HG03354 (cell line): ENCODE measurements at regions not wholly inside any gene's neighbourhood (a gene's known extent, or its start where the extent isn't known, plus 50 kb on each side); places are given as distances from the start of the nearest gene placed in this dataset.

Source experiments
- ATAC-seq: cut with Tn5 transposase; IDR thresholded peaks from one replicate; pipeline ENCODE4 v1.9.1; 2021; ENCODE audit warnings: mild to moderate bottlenecking; ENCODE audit not compliant: unreplicated experiment, poor library complexity, severe bottlenecking

DNA sequence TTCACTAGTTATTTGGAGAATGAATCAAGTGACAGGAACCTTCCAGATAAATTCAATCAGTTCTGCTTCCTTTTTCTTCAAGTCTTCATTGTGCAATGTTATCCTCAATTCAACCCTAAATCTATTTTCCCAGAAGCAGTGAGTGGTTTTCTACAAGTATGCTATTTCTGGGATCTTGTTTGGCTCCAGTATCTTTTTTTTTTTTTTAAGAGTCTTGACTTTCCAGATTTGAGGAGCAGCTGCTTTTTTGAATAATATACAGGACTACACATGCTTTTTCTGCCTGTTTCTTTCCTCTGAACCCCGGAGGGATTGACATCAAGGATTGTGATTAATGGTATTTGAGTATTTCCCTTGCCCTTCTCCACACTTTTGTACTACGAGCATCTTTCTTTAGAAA lies 339.2 kb upstream of the JAG1 start:
- ATAC-seq, result no peak

DNA sequence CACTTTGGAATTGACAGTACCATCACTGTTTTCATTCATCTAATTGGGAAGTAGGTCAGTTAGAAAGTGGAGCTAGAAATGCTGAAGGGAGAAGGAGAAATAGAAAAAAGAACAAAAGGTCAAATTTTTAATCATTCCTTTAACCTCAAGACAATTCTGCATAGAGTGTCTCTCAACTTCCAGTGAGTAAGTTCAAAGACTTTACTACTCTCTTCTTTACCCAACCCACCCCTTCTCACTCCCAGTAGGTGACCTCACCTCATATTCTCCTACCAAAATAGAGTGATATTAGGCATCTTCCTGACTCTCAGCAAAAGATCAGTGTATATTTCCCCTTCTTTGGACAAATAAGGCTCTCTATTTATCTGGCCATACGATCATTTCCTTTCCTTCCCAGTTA lies 340.0 kb upstream of the JAG1 start:
- ATAC-seq, result no peak

DNA sequence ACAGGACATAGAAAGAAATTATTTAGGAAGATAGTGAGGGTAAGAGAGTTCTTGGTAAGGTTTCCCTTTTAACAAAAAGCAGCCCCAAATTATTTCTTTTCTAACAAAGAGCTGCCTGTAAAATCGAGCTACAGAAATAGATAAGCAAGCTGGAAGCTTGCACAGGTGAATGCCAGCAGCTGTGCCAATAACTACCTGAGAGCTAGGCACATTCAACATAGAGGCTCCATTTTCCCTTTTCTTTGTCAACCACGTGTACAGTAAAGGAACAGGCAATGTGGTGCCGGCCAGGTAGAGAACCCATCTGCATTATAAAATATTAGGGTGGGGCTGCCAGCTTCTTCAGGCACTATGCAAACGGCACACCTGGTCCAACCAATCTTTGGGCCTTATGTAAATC lies 341.6 kb upstream of the JAG1 start:
- ATAC-seq, result no peak

DNA sequence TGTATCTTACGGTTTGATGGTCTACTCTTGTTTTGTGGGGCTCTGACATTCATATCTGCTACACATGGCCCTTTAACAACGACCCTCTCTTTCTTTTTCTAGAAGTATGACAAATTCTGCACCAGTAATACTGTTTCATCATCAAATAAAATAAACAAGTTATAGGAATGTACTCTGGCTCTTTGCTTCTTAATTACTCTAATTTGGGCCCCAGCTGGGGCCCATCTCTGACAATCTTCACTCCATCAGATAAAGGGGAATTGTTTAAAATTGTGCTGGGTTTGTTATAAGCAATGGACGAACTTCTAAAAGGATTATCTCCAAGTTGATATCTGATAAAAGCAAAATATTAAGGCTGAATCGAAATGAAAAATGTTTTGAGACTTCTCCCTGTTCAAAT lies 343.6 kb upstream of the JAG1 start:
- ATAC-seq, result no peak

DNA sequence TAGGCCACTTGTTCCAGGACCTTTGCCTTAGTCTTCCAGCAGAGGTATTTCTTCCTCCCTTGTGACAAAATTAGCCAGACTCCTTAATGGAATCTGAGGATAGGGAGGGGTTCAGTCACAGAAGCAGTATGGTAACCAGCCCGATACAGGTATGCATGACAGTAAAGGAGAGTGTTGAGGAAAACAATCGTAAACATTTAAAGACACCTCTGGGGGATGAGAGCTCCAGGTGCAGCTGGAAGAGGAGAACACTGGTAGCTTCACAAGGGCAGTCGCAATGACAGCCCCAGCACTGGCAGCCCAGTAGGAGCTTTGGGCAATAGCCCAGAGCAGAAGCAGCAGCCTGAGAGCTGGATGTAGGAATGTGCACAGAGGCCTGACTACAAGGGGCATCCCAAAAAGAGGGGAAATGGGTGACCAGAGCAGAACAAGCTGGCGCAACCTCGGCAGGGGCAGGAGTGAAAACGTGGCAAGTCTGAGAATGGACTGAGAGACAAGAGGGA lies 344.9 kb upstream of the JAG1 start:
- no peak for ATAC-seq

DNA sequence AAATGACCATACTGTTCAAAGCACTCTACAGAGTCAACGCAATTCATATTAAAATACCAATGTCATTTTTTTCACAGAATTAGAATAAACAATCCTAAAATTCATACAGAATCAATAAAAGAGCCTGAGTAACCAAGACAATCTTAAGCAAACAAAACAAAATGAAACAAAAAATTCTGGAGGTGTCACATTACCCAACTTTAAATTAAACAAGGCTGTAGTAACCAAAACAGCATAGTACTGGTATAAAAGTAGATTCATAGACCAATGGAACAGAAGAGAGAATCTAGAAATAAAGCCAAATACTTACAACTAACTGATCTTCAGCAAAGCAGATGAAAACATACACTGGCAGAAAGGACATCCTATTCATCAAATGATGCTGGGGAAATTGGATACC lies 346.9 kb upstream of the JAG1 start:
- no peak for ATAC-seq

DNA sequence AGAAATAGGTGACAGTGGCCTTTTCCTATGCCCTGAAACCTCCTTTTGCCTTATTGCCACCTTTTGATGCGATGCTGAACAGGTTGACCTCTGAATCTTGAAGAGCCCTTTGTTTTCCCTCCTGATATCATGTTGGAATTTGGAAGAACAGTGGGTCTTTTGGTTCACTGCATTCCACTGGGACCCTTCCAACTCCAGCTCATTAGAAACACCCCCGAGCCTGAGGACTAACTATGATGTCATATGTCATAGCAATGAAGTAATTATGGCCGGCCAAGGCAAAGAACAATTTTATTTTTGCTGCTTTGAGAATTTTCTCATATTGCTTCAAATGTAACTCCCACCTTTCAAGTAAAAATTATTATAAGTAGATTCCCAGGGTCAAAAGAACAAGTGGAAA lies 353.4 kb upstream of the JAG1 start:
- no peak for ATAC-seq

DNA sequence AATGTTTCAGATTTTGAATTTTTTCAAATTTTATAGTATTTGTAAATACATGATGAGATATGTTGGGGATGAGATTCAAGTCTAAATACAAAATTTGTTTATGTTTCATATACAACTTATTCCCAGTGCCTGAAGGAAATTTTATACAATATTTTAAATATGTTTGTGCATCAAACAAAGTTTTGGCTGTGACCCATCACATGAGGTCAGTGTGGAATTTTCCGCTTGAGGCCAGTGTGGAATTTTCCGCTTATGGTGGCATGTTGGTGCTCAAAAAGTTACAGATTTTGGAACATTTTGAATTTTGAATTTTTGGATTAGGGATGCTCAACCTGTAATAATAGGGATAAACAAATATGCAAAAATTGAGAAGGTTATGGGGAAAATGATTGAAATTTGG lies 356.6 kb upstream of the JAG1 start:
- no peak for ATAC-seq

DNA sequence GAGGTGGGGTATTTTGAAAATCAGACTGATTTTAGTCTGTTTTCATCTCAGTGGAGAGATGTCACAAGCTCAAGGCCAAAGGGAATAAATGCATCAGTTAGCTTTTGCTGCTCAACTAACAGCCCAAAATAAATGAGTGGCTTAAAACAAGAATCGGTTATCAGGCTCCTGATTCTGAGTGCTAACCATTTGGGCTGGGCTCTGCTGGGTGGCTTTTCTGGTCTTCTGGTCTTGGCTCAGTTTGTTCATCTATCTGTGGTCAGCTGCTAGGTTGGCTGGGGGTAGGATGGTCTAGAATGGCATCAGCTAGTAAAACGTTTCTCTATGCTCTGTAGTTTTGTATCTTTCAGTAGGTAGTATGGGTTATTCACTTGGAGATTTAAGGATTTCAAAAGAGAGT lies 357.5 kb upstream of the JAG1 start:
- no peak for ATAC-seq

DNA sequence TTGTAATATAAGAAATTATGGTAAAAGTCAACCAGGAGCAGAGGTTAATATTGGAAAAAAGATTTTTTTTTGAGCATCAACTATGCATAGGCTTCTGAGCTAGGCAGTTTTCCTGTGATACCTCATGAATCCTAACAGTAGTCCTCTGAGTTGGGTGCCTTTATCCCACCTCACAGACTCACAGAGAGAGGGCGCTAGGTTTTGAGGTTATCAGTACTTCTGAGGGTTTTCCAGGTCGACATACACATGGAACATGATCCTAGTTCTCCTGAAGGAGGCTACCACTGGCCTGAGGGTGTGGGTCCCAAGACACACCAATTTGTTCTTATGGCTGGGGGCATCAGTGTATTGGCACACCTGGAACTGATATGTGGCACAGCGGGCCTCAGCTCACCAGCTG lies 358.8 kb upstream of the JAG1 start:
- ATAC-seq, result no peak

DNA sequence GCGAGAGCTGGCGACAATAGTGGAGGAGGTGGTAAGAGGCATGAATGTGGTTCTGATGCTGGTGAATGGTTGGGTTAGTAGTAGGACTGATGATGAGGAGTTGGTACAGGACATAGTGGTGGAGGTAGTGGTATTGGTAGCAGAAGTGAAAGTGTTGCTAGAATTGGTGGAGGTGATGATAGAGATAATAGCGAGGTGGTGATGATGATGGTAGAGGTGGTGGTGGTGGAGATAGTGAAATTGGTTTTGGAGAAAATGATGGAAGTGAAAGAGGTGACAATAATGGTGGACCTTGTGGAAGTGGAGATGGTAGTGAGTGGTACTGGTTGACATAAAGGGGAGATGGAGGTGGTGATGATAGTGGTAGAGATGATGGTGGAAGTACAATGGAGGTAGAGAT lies 360.2 kb upstream of the JAG1 start:
- no peak for ATAC-seq

DNA sequence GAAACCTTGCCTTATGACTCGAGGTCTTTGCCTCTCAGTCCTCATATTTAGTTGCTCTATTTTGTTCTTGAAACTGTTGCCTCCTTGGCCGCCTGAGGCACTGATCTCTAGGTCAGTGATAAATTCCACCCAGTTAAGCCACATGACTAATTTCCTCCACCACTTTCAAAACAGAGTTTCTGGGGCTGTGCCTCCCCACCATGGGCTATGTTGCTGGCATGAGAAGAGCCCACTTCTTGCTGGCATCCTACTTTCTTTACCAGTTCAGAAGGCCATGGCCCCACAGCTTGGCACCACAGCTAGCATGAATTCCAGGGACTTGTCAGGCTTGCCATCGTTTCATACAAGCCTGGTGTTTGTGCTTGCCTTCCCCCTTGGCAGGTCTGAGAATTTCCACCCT lies 361.4 kb upstream of the JAG1 start:
- no peak for ATAC-seq

DNA sequence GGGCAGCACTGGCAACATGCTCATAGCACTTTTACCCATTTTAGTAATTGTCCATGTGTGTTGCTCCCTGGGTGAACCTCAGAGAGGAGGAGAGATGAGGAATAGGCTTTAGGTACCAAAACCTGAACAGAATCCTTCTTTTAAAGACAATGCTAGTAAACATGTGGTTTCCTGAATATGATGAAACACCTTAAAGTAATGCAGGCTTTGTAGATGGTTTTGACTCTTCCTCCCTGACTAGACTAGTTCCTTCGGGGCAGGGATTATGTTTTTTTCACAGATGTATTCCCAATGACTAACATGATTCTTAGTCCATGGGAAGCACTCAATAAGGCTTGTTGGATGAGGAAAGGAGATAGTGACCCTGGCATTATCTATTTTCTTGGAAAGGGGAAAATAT lies 367.6 kb upstream of the JAG1 start:
- ATAC-seq, result no peak

DNA sequence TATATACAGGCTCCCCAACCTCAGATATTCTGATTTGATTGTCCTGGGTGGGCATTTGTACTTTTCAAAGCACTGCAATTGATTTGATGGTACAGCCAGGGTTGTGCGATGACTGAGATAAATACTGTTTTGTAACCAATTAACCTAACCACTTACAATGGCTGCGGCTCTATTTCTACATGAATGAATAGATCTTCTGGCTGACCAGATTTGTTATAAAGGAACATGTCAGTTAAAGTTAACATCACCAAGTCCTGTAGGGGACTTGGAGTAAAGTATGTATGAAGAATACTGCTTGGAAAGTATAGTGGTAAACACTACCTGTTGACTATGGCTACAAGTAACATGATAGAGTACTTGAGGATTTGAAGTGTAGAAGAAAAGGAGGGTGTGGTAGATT lies 369.2 kb upstream of the JAG1 start:
- ATAC-seq, result no peak

DNA sequence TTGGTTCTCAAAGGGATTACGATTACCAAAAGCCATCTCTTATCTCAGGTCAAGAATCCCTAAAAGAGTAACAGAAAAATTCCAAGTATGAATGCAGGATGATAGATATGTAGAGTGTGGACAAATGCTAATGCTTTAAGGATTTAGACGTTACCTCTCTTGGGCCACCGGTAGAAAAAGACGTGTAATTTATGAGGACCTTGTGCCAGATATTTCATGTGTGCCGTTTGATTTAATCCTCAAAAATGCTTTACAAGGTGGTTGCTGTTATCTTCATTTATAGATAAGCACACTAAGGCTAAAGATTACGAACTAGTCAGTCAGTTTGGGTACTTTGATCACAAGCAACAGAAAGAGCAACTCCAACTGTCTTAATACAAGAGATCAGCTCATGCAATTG lies 370.8 kb upstream of the JAG1 start:
- ATAC-seq, result no peak

DNA sequence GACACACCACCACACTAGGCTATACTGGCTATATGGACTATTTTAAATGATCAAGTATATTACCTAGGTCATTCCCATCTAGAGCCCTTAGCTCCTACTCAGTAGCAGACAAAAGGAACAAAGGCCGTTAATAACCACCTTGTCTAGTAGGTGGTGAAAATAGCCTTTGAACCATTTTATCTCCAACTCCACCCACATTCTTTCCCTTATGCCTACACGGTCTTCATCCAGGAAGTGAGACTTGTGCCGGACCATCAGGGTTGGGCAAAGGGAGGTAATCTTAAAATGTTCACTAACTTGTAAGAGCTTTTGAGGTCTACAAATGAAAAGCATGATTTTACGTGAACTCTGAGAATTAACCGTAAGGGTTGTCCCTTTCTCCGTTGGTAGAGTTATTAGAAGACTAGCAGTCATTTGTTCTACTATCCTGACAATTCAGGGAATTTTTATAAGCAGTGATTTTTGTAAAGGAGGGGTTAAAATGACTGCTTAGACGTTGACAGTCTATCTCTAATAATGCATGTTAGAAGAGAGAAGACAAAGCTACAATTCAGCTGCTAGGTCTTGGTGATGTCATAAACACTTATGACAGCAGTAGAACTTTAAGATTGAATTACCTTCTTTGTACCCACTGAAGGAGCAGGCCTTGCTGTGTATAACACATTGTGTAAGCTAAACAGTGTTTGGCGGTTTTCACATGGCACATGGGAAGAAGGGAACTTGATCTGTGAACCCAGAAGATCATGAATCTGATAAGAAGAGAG lies 371.8 kb upstream of the JAG1 start:
- ATAC-seq, result no peak

DNA sequence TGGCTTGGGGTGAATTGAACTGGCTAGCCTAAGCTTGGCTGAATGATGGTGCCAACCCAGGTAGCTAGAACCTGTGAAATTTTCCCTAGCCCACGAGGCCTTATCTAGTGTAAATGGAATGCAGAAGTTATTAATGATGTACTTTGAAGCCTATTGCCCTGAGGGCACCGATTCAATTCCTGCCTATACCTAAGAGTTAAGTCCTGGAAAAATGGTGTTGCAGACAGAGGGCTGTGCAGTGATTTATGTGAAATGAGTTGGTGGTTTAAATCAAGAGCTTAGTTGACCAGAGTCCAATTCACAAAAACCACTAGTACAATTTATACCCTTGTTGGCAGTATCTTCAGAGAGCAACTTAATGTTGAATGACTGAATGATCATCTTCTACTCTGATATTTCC lies 373.8 kb upstream of the JAG1 start:
- no peak for ATAC-seq

DNA sequence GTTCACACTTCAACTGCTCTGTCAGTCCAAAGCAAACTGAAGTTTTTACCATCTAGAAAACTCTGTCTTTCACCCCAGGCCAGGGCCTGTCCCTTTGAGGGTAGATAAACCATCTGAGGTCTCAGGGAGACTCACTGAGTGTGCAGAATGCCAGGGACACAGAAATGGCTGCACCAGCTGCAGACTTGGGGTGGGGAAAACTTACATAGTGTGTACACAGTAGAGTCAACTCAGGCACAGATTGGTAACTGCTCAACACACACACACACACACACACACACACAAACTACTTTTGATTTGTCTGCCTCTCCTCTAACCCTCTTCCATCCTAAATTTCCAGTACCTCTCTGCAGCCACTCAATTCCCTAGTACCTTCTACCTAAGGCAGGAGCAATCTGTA lies 374.9 kb upstream of the JAG1 start:
- ATAC-seq, result no peak

DNA sequence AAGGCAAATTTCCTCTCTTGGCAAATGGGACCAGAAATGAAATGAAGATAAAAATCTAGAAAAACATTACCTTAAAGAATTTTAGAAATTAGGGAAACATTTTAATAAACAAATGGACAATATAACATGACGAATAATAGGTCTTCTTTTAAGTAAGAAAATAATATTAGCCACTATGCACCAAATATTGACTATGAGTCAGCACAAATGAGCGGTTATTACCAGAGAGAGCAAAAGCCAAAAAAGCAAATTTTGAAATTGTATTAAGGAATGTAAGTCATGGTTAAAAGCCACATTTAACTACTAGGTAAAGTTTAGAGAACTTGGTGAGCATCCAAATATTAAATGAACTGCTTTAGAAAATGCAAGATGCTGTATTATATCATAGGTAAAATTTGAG lies 376.6 kb upstream of the JAG1 start:
- ATAC-seq, result no peak

DNA sequence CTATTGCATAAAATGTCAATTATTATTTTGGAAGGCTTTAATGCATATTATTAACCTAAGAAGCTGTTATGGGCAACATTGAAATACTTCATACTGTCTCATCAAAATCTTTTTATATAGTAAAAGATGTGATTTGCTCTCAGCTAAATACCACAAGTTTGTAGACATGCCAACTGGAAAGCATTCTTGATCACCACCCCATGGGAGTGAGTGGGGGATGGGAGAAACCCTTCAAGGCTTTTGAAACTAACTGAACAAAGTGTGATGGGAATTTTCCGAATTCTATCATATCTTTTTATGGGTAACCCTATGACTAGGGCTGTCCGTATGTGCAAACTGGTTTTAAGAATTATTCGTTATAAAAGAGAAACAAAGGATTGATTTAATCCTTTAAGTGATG lies 377.3 kb upstream of the JAG1 start:
- ATAC-seq, result no peak

DNA sequence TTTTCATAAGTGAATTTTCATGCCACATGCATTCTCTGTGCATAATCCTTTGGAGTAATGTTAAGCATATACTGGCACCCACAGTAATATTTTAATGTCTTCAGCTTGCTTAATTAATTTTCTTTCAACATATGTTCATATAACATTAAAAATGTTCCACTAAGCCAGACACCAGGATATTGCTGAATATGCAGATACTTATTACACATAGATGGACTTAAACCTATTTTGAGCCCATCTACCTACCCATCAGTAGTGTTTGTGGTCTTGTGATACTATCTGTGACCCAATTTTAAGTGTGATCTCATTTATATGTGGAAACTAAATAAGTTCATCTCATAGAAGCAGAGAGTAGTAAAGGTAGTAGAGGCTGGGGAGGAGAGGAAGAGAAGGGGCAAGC lies 379.5 kb upstream of the JAG1 start:
- ATAC-seq, result no peak
